Bronchial epithelial cell (primary cell): ENCODE measurements at regions not wholly inside any gene's neighbourhood (a gene's known extent, or its start where the extent isn't known, plus 50 kb on each side); places are given as distances from the start of the nearest gene placed in this dataset.
A peak's percentile ranks its signal among the peaks of the same experiment; 100 is the strongest.

Experiments used
- DNase-seq: peaks from one replicate; pipeline ENCODE4 v3.0.0-alpha.2; 2010; ENCODE audit warnings: low read depth
- FAIRE-seq: peaks from 2 replicates; lab custom pipeline; 2011; peaks lifted over from hg19 to GRCh38; lab: Jason Lieb, UNC
- H3K27me3 ChIP-seq: 2 replicates; pipeline ENCODE4 v1.5.1; 2011; ENCODE audit warnings: low read length; ENCODE audit not compliant: control insufficient read depth, insufficient read depth
- H3K36me3 ChIP-seq: 2 replicates; pipeline ENCODE4 v1.5.1; 2011; ENCODE audit warnings: low read length; ENCODE audit not compliant: control insufficient read depth, insufficient read depth
- H3K4me3 ChIP-seq: 2 replicates; pipeline ENCODE4 v1.5.1; 2011; ENCODE audit warnings: mild to moderate bottlenecking, low read depth, low read length, control low read depth
- TF ChIP-seq, protein P1 (sequence below): IDR thresholded peaks from 2 replicates; pipeline ENCODE4 v1.5.1; 2011; ENCODE audit warnings: mild to moderate bottlenecking, moderate library complexity, low read length, control low read depth, inconsistent platforms; ENCODE audit not compliant: insufficient read depth, severe bottlenecking

GRCh38 chr5:10912435-10912834 lies 151.4 kb upstream of the DAP start:
- H3K27me3 ChIP-seq, result no peaks in the 10 kb centered on the region
- H3K36me3 ChIP-seq, result no peaks in the 10 kb centered on the region
- DNase-seq, result no peak
- TF ChIP-seq, protein P1, sequence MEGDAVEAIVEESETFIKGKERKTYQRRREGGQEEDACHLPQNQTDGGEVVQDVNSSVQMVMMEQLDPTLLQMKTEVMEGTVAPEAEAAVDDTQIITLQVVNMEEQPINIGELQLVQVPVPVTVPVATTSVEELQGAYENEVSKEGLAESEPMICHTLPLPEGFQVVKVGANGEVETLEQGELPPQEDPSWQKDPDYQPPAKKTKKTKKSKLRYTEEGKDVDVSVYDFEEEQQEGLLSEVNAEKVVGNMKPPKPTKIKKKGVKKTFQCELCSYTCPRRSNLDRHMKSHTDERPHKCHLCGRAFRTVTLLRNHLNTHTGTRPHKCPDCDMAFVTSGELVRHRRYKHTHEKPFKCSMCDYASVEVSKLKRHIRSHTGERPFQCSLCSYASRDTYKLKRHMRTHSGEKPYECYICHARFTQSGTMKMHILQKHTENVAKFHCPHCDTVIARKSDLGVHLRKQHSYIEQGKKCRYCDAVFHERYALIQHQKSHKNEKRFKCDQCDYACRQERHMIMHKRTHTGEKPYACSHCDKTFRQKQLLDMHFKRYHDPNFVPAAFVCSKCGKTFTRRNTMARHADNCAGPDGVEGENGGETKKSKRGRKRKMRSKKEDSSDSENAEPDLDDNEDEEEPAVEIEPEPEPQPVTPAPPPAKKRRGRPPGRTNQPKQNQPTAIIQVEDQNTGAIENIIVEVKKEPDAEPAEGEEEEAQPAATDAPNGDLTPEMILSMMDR, result no peak
- FAIRE-seq, result no peak
- no peak overlapping the region for H3K4me3 ChIP-seq

- H3K4me3 ChIP-seq, result no peak overlapping the region
- no peak for DNase-seq
- no peak for FAIRE-seq
- TF ChIP-seq, protein P1, result no peak
- H3K36me3 ChIP-seq, result no peaks in the 10 kb centered on the region
- no peaks in the 10 kb centered on the region for H3K27me3 ChIP-seq
Measured at GRCh38 chr5:10910261-10910660, 149.2 kb upstream of the DAP start.

GRCh38 chr5:10904862-10905432 lies 143.9 kb upstream of the DAP start:
- FAIRE-seq, result no peak
- H3K4me3 ChIP-seq, result no peak overlapping the region
- TF ChIP-seq, protein P1, result no peak
- no peaks in the 10 kb centered on the region for H3K36me3 ChIP-seq
- H3K27me3 ChIP-seq, result no peaks in the 10 kb centered on the region
- no peak for DNase-seq

- TF ChIP-seq, protein P1, result no peak
- Histone ChIP-seq H3K36me3 (no peaks in the 10 kb centered on the region), H3K4me3 (no peak overlapping the region), H3K27me3 (no peaks in the 10 kb centered on the region)
- no peak for DNase-seq
- no peak for FAIRE-seq
Measured at GRCh38 chr5:10903786-10904560, 142.9 kb upstream of the DAP start.

- Histone ChIP-seq H3K4me3 (no peak overlapping the region), H3K27me3 (no peaks in the 10 kb centered on the region), H3K36me3 (no peaks in the 10 kb centered on the region)
- TF ChIP-seq, protein P1, result no peak
- FAIRE-seq, result no peak
- peak; percentile 10 for DNase-seq
Measured at GRCh38 chr5:10902145-10902544, 141.1 kb upstream of the DAP start.

DNA sequence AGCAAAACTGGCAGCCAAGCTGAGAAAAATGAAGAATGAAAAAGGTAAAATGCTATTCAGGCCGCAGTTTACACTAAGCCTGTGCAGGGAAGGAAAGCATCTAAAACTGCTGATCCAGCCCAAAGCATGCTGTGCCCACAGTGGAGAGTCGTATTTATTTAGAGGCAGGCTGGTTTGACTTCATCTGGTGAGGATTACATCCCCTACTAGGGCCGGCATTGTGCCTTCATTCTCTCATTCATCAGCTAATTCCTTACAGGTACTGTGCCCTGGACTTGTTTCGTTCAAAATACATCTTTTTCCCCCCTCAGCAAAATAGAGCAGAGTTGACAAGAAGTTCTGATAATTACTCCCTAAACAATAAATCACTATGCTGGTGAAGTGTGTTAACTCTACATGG lies 137.5 kb upstream of the DAP start:
- TF ChIP-seq, protein P1, result no peak
- no peak overlapping the region for H3K4me3 ChIP-seq
- H3K36me3 ChIP-seq, result no peaks in the 10 kb centered on the region
- FAIRE-seq (no peak), DNase-seq (no peak)
- H3K27me3 ChIP-seq, result no peaks in the 10 kb centered on the region
